GM12872 (cell line): ENCODE measurements at regions not wholly inside any gene's neighbourhood (a gene's known extent, or its start where the extent isn't known, plus 50 kb on each side); places are given as distances from the start of the nearest gene placed in this dataset.

Source experiments
- TF ChIP-seq, protein P1 (sequence below): IDR thresholded peaks from 3 replicates; pipeline ENCODE4 v1.5.1; 2011; ENCODE audit warnings: low read depth, mild to moderate bottlenecking, low read length, moderate library complexity; ENCODE audit not compliant: insufficient read depth

DNA sequence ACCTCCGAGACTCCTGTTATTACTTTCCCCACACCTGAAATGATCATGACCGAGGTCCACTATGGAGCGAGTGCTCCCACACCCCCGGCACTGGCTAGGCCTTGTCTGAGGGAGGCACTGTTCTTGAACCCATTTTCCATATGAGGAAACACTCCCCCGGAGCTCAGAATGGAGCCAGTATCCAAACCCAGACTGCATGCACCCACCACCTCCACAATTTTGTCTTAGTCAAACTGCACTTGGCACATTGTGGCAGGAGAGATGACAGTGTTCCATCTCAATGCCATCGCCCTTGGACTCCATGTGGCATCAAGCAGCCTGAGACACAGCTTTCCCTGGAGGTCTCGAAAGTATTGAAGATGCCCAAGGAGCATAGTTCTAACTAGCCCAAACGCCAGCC lies 154.1 kb downstream of the NUP210 start:
- TF ChIP-seq, protein P1, sequence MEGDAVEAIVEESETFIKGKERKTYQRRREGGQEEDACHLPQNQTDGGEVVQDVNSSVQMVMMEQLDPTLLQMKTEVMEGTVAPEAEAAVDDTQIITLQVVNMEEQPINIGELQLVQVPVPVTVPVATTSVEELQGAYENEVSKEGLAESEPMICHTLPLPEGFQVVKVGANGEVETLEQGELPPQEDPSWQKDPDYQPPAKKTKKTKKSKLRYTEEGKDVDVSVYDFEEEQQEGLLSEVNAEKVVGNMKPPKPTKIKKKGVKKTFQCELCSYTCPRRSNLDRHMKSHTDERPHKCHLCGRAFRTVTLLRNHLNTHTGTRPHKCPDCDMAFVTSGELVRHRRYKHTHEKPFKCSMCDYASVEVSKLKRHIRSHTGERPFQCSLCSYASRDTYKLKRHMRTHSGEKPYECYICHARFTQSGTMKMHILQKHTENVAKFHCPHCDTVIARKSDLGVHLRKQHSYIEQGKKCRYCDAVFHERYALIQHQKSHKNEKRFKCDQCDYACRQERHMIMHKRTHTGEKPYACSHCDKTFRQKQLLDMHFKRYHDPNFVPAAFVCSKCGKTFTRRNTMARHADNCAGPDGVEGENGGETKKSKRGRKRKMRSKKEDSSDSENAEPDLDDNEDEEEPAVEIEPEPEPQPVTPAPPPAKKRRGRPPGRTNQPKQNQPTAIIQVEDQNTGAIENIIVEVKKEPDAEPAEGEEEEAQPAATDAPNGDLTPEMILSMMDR = no peak

DNA sequence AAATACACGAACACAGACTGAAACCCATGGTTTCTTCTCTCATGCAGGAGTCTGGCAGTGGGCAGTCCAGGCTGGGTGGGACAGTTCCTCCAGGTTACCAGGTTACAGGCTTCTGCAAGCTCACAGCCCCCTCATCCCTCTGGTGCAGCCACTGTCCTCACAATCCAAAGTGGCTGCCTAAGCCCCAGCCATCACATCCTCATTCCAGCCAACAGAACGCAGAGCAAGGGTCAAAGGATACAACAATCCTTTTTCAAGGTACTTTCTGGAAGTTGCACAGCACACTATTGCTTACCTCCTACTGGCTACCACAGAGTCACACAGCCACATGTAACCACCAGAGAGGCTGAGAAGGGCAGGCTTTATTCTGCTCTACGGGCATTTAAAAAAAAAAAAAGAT lies 154.6 kb downstream of the NUP210 start:
- TF ChIP-seq, protein P1 = no peak

- TF ChIP-seq, protein P1 = no peak
Measured at GRCh38 chr3:13265016-13265415, 155.1 kb downstream of the NUP210 start.

DNA sequence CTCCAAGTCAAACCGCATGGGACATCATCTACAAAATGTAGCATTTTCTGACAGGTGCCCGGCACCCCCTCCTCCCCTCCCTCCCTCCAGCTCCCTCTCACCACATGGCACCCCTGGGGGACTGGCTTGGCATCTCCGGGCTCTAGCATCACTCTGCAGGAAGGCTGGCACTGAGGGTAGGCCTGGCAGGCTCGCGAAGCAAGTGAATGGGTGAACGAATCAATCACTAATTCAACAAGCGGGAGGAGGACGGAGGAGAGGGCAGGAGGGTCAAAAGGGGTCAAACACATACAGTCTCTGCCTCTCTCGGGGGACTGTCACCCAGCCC lies 155.7 kb downstream of the NUP210 start:
- TF ChIP-seq, protein P1 = no peak

DNA sequence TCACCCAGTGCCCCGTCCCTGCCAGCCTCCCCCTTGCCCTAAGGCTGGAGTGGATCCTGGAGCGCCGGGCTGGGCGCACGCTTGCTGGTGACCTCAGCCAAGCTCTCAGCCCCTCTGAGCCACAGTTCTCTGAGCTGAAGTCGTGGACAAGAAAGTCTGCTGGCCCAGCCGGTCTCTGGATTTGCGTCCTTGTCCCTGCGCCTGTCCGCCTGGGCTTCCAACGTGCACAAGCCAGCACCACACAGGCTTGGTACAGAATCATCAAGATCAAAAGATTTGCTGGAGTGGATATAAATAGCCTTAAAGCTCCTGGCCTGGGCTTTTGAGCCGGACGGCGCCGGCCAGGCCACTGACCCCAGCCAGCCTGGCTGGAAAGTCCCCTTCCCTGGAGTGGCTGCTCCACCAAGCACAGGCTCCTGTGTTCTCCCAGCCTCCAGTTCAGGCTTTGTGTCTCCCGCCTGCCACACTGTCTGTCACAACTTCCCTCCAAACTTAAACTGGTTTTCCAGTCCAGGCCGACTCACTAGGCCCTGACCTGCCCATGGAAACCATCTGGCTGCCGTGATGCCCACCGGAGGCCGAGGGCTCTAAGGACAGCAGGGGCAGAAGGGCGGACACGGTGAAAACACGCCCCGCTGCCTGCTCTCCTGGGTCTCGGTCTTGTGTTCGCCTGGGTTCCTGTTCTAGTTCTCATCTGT lies 156.2 kb downstream of the NUP210 start:
- TF ChIP-seq, protein P1 = no peak

DNA sequence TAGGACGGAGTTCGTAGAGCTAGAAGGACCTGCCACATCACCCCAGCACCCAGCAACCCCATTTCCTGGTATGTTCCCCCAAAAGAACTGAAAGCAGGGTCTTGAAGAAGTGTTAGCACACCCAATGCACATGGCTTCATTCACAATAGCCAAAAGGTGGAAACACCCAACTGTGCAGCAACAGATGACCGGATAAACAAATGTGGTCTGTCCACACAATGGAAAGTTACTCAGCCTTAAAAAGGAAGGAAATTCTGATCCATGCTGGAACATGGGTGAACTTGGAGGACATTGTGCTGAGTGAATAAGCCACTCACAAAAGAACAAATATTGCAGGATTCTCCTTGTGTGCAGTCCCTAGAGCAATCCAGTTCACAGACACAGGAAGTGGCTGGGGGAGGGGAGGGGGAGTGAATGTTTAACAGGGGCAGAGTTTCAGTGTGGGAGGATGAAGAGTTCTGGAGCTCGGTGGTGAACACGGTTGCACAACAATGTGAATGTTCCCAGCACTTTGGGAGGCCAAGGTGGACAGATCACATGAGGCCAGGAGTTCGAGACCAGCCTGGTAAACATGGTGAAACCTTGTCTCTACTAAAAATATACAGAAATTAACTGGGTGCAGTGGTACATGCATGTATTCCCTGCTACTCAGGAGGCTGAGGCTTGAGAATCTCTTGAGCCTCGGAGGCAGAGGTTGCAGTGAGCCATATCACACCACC lies 157.5 kb downstream of the NUP210 start:
- TF ChIP-seq, protein P1 = no peak

DNA sequence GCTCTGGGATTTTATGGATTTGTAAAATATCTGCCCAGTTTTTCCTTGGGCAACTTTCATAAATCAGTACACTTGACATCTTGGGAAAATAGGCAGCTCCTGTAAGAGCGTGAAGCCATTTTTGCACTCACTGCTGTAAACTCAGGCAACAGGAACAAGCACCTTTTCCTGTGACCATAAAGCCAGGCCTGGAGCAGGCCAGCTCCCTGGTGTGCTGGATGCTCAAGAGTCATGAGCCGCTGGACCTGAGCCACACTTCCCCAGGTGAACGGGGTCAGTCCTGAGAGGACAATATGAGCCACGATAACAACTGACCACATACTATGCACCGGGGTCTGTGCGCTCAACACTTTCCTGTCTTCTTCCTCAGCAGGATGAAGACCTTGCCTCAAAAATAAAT lies 158.2 kb downstream of the NUP210 start:
- TF ChIP-seq, protein P1 = no peak
